Tibial nerve (tissue), 4 donors: ENCODE measurements at regions not wholly inside any gene's neighbourhood (a gene's known extent, or its start where the extent isn't known, plus 50 kb on each side); places are given as distances from the start of the nearest gene placed in this dataset.

Experiments used
- EP300 ChIP-seq, 2 donors: sonication (generic); formaldehyde crosslinking; IDR thresholded peaks; one replicate each; pipeline ENCODE4 v1.6.1; 2017; ENCODE audit warnings: antibody characterized with exemption in 2 of 2, mild to moderate bottlenecking in 1 of 2
- POLR2A ChIP-seq, 2 donors: fragments of 450-650 bp; IDR thresholded peaks; one replicate each; pipeline ENCODE4 v1.6.1; 2017; ENCODE audit warnings: antibody characterized with exemption in 2 of 2, mild to moderate bottlenecking in 2 of 2, moderate library complexity in 2 of 2
- TF ChIP-seq, protein P1 (sequence below), 5 experiments: fragments of 200-600 bp in 3 of 5; fragments of 450-650 bp in 2 of 5; sonication (generic) in 3 of 5; IDR thresholded peaks; one replicate each; pipeline ENCODE4 v1.5.1; 2016 to 2019; ENCODE audit warnings: antibody characterized with exemption in 5 of 5, mild to moderate bottlenecking in 3 of 5, moderate library complexity in 2 of 5

- TF ChIP-seq, protein P1, sequence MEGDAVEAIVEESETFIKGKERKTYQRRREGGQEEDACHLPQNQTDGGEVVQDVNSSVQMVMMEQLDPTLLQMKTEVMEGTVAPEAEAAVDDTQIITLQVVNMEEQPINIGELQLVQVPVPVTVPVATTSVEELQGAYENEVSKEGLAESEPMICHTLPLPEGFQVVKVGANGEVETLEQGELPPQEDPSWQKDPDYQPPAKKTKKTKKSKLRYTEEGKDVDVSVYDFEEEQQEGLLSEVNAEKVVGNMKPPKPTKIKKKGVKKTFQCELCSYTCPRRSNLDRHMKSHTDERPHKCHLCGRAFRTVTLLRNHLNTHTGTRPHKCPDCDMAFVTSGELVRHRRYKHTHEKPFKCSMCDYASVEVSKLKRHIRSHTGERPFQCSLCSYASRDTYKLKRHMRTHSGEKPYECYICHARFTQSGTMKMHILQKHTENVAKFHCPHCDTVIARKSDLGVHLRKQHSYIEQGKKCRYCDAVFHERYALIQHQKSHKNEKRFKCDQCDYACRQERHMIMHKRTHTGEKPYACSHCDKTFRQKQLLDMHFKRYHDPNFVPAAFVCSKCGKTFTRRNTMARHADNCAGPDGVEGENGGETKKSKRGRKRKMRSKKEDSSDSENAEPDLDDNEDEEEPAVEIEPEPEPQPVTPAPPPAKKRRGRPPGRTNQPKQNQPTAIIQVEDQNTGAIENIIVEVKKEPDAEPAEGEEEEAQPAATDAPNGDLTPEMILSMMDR (IDR thresholded peaks at IDR 0.05): no peak
- no peak for TF ChIP-seq POLR2A (IDR thresholded peaks at IDR 0.05)
- no peak for TF ChIP-seq EP300 (IDR thresholded peaks at IDR 0.05)
Measured at GRCh38 chr3:182603501-182603900, 189.8 kb upstream of the ATP11B start.
